GM12892 (cell line): ENCODE measurements at regions not wholly inside any gene's neighbourhood (a gene's known extent, or its start where the extent isn't known, plus 50 kb on each side); places are given as distances from the start of the nearest gene placed in this dataset.

Experiments
- POLR2A ChIP-seq: IDR thresholded peaks from 2 replicates; pipeline ENCODE4 v1.6.1; 2011; ENCODE audit warnings: low read depth, low read length, control low read depth
- POLR2AphosphoS5 ChIP-seq: IDR thresholded peaks from 2 replicates; pipeline ENCODE4 v1.6.1; 2011; ENCODE audit warnings: low read depth, low read length, control low read depth
- TAF1 ChIP-seq: IDR thresholded peaks from 2 replicates; pipeline ENCODE4 v1.6.1; 2011; ENCODE audit warnings: low read depth, mild to moderate bottlenecking, control low read depth, low read length, borderline replicate concordance

- no peak for TF ChIP-seq POLR2A
- no peak for TF ChIP-seq TAF1
- TF ChIP-seq POLR2AphosphoS5 = no peak
These were observed 78.7 kb upstream of the SVIL start for GRCh38 chr10:29713450-29713849.
